A549 (cell line): ENCODE measurements at regions not wholly inside any gene's neighbourhood (a gene's known extent, or its start where the extent isn't known, plus 50 kb on each side); places are given as distances from the start of the nearest gene placed in this dataset.

ENCODE experiments used
- CHD4 ChIP-seq: fragments of 200-600 bp; sonication (generic); IDR thresholded peaks from 2 replicates; pipeline ENCODE4 v1.6.1; 2016; ENCODE audit warnings: antibody characterized with exemption, mild to moderate bottlenecking, borderline replicate concordance
- EP300 ChIP-seq, 2 experiments: fragments of >200 bp; sonication (Bioruptor Twin); formaldehyde crosslinking; IDR thresholded peaks; 2 replicates in 1 of 2; 3 replicates in 1 of 2; pipeline ENCODE4 v1.6.1; 2016 to 2017
- GATA3 ChIP-seq: IDR thresholded peaks from 2 replicates; pipeline ENCODE4 v1.6.1; 2012; ENCODE audit warnings: borderline replicate concordance
- MAX ChIP-seq: IDR thresholded peaks from 2 replicates; pipeline ENCODE4 v1.6.1; 2012
- POLR2A ChIP-seq: IDR thresholded peaks from 2 replicates; pipeline ENCODE4 v1.6.1; 2012; ENCODE audit warnings: mild to moderate bottlenecking, low read length
- ZFP36 ChIP-seq: fragments of 450-650 bp; IDR thresholded peaks from 2 replicates; pipeline ENCODE4 v1.6.1; 2014; ENCODE audit warnings: borderline replicate concordance; ENCODE audit not compliant: partially characterized antibody
- TF ChIP-seq, protein P1 (sequence below): fragments of >200 bp; sonication (Bioruptor Twin); formaldehyde crosslinking; IDR thresholded peaks from 3 replicates; pipeline ENCODE4 v1.5.1; 2016

DNA sequence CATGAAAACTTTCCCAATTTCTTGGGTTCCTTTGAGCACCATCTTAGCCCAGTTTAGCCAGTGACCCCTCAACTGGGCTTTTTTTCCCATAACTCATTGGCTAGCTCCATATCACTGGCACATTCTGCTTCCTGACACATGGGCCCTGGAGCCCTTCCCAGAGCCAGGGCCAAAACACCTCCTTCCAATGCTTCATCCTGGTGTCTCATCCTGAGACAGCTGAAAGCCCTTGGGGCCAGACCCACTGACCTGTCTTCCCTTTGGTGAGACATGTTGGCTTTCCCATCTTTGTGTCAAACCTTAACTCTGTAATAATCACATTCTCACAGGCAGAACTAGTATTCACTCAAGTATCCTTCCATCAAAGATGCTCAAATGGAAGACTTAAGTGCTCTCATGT is 82.6 kb upstream of the SMAD3 start:
- TF ChIP-seq, protein P1, sequence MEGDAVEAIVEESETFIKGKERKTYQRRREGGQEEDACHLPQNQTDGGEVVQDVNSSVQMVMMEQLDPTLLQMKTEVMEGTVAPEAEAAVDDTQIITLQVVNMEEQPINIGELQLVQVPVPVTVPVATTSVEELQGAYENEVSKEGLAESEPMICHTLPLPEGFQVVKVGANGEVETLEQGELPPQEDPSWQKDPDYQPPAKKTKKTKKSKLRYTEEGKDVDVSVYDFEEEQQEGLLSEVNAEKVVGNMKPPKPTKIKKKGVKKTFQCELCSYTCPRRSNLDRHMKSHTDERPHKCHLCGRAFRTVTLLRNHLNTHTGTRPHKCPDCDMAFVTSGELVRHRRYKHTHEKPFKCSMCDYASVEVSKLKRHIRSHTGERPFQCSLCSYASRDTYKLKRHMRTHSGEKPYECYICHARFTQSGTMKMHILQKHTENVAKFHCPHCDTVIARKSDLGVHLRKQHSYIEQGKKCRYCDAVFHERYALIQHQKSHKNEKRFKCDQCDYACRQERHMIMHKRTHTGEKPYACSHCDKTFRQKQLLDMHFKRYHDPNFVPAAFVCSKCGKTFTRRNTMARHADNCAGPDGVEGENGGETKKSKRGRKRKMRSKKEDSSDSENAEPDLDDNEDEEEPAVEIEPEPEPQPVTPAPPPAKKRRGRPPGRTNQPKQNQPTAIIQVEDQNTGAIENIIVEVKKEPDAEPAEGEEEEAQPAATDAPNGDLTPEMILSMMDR: no peak
- no peak for TF ChIP-seq EP300 (IDR thresholded peaks at IDR 0.05)
- TF ChIP-seq POLR2A: no peak
- TF ChIP-seq MAX: no peak
- TF ChIP-seq GATA3: no peak
- no peak for TF ChIP-seq CHD4
- no peak for TF ChIP-seq ZFP36
